ENCODE measurements at regions not wholly inside any gene's neighbourhood (a gene's known extent, or its start where the extent isn't known, plus 50 kb on each side); places are given as distances from the start of the nearest gene placed in this dataset.

GRCh38 chr3:1535361-1535760 lies 442.5 kb downstream of the CNTN6 start:
- TF ChIP-seq POLR2A (IDR thresholded peaks at IDR 0.05) (no peak), CTCF (IDR thresholded peaks at IDR 0.05) (no peak)

Measured in right lobe of liver (tissue), 4 donors.